Activated T-cell treated with anti-CD3 and anti-CD28 coated beads, Interleukin-2, amount 50 U/mL, for 24 hours (primary cell): ENCODE measurements at regions not wholly inside any gene's neighbourhood (a gene's known extent, or its start where the extent isn't known, plus 50 kb on each side); places are given as distances from the start of the nearest gene placed in this dataset.
"Not testable (repeated sequence)": the region's sequence is repeated elsewhere in the genome, so short reads cannot be mapped to it uniquely, and the experiment has no call there.

Experiments
- DNase-seq: peaks from one replicate; pipeline ENCODE4 v3.0.0-alpha.2; 2020
- H3K27ac Mint-ChIP-seq: 2 replicates; pipeline ENCODE4 v1.8.0; 2020; ENCODE audit warnings: mild to moderate bottlenecking, mixed read lengths
- H3K27me3 Mint-ChIP-seq: 2 replicates; pipeline ENCODE4 v1.8.0; 2020; ENCODE audit warnings: mixed read lengths
- H3K36me3 Mint-ChIP-seq: 2 replicates; pipeline ENCODE4 v1.8.0; 2020; ENCODE audit warnings: low read depth, mixed read lengths
- H3K4me1 Mint-ChIP-seq: 2 replicates; pipeline ENCODE4 v1.8.0; 2020; ENCODE audit warnings: low read depth, mixed read lengths
- H3K4me3 Mint-ChIP-seq: 2 replicates; pipeline ENCODE4 v1.8.0; 2020; ENCODE audit warnings: mild to moderate bottlenecking, moderate library complexity, mixed read lengths
- H3K9me3 Mint-ChIP-seq: 2 replicates; pipeline ENCODE4 v1.8.0; 2020; ENCODE audit warnings: mixed read lengths

- peaks cover 3% of the 10 kb centered on the region for H3K9me3 Mint-ChIP-seq
- no peaks in the 10 kb centered on the region for H3K36me3 Mint-ChIP-seq
- H3K27me3 Mint-ChIP-seq: no peaks in the 10 kb centered on the region
- no peak overlapping the region for H3K27ac Mint-ChIP-seq
- no peak overlapping the region for H3K4me3 Mint-ChIP-seq
- no peaks in the 10 kb centered on the region for H3K4me1 Mint-ChIP-seq
- DNase-seq: no peak
Observed at GRCh38 chr13:87570669-87571068, 100.5 kb upstream of the SLITRK5 start.

- no peaks in the 10 kb centered on the region for H3K9me3 Mint-ChIP-seq
- no peaks in the 10 kb centered on the region for H3K4me1 Mint-ChIP-seq
- no peak overlapping the region for H3K27ac Mint-ChIP-seq
- no peaks in the 10 kb centered on the region for H3K27me3 Mint-ChIP-seq
- H3K36me3 Mint-ChIP-seq: no peaks in the 10 kb centered on the region
- no peak for DNase-seq
- H3K4me3 Mint-ChIP-seq: no peak overlapping the region
Observed at GRCh38 chr13:87582399-87582798, 88.8 kb upstream of the SLITRK5 start.

GRCh38 chr13:87590518-87590917 is 80.7 kb upstream of the SLITRK5 start:
- H3K4me1 Mint-ChIP-seq: no peaks in the 10 kb centered on the region
- no peak overlapping the region for H3K27ac Mint-ChIP-seq
- H3K27me3 Mint-ChIP-seq: no peaks in the 10 kb centered on the region
- DNase-seq: no peak
- H3K36me3 Mint-ChIP-seq: no peaks in the 10 kb centered on the region
- no peak overlapping the region for H3K4me3 Mint-ChIP-seq
- H3K9me3 Mint-ChIP-seq: peaks cover 4% of the 10 kb centered on the region

DNA sequence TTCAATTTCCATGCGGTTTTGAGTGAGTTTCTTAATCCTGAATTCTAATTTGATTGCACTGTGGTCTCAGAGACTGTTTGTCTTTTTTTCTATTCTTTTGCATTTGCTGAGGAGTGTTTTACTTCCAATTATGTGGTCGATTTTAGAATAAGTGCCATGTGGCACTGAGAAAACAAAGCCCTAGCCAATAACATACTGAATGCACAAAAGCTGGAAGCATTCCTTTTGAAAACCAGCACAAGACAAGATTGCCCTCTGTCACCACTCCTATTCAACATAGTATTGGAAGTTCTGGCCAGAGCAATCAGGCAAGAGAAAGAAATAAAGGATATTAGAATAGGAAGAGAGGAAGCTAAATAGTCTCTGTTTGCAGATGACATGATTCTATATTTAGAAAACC is 66.7 kb upstream of the SLITRK5 start:
- H3K4me3 Mint-ChIP-seq, H3K36me3 Mint-ChIP-seq, H3K27me3 Mint-ChIP-seq, DNase-seq, H3K4me1 Mint-ChIP-seq, H3K9me3 Mint-ChIP-seq, H3K27ac Mint-ChIP-seq: not testable (repeated sequence)

DNA sequence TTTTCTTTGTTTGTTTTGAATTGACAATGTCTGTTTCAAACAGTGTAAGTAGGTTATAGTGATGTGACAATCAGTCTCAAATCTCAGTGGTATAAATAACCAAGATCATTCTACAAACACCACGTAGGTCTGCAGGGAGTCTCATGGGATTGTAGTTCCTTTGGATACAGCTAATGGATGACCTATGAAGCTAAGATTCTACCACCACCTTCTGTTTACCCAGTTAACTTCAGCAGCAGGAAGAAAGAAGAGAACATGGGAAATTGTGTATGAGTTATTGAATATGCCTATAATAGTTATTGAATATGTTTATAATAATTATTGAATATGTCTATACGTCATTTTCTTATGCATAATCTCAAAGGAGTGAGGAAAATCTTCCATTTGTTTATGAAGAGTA is 63.9 kb upstream of the SLITRK5 start:
- H3K4me3 Mint-ChIP-seq: no peak overlapping the region
- H3K27ac Mint-ChIP-seq: no peak overlapping the region
- H3K36me3 Mint-ChIP-seq: no peaks in the 10 kb centered on the region
- H3K9me3 Mint-ChIP-seq: peaks cover 3% of the 10 kb centered on the region
- H3K4me1 Mint-ChIP-seq: no peaks in the 10 kb centered on the region
- no peaks in the 10 kb centered on the region for H3K27me3 Mint-ChIP-seq
- no peak for DNase-seq

DNA sequence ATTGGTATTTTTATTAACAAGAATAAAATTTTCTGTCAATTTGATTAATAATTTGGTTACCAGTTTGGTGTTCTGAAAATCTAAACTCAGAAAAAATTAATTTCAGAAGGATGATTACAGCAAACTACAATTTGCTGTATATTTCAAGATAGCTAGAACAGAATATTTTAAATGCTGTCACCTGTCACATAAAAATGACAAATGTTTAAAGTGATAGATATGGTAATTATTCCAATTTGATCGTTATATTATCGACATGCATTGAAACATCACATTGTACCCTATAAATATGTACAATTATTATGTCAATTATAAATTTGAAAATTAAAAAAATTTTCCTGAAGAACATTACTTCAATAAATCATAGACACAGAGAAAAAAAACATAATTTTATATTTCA is 56.9 kb upstream of the SLITRK5 start:
- no peaks in the 10 kb centered on the region for H3K36me3 Mint-ChIP-seq
- H3K9me3 Mint-ChIP-seq: no peaks in the 10 kb centered on the region
- no peaks in the 10 kb centered on the region for H3K4me1 Mint-ChIP-seq
- H3K4me3 Mint-ChIP-seq: no peak overlapping the region
- no peak overlapping the region for H3K27ac Mint-ChIP-seq
- no peaks in the 10 kb centered on the region for H3K27me3 Mint-ChIP-seq
- DNase-seq: no peak
